ENCODE measurements at regions not wholly inside any gene's neighbourhood (a gene's known extent, or its start where the extent isn't known, plus 50 kb on each side); places are given as distances from the start of the nearest gene placed in this dataset.

GRCh38 chr22:34570408-34570807, 495.6 kb upstream of the ISX start:
- no peaks in the 10 kb centered on the region for H3K27me3 ChIP-seq
- H3K4me1 ChIP-seq = no peaks in the 10 kb centered on the region
- H3K9me3 ChIP-seq = no peaks in the 10 kb centered on the region
- TF ChIP-seq, protein P1, sequence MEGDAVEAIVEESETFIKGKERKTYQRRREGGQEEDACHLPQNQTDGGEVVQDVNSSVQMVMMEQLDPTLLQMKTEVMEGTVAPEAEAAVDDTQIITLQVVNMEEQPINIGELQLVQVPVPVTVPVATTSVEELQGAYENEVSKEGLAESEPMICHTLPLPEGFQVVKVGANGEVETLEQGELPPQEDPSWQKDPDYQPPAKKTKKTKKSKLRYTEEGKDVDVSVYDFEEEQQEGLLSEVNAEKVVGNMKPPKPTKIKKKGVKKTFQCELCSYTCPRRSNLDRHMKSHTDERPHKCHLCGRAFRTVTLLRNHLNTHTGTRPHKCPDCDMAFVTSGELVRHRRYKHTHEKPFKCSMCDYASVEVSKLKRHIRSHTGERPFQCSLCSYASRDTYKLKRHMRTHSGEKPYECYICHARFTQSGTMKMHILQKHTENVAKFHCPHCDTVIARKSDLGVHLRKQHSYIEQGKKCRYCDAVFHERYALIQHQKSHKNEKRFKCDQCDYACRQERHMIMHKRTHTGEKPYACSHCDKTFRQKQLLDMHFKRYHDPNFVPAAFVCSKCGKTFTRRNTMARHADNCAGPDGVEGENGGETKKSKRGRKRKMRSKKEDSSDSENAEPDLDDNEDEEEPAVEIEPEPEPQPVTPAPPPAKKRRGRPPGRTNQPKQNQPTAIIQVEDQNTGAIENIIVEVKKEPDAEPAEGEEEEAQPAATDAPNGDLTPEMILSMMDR (IDR thresholded peaks at IDR 0.05) = no peak
- no peak overlapping the region for H3K27ac ChIP-seq
- no peaks in the 10 kb centered on the region for H3K36me3 ChIP-seq
- no peak for DNase-seq (ENCODE audit: low spot score)
- H3K4me3 ChIP-seq = no peak overlapping the region

- Histone ChIP-seq H3K4me3 (no peak overlapping the region), H3K36me3 (no peaks in the 10 kb centered on the region), H3K4me1 (no peaks in the 10 kb centered on the region), H3K27ac (no peak overlapping the region), H3K9me3 (no peaks in the 10 kb centered on the region), H3K27me3 (no peaks in the 10 kb centered on the region)
- TF ChIP-seq, protein P1 (IDR thresholded peaks at IDR 0.05) = no peak
- no peak for DNase-seq (ENCODE audit: low spot score)
These were observed 486.4 kb upstream of the ISX start for GRCh38 chr22:34579519-34579918.

DNA sequence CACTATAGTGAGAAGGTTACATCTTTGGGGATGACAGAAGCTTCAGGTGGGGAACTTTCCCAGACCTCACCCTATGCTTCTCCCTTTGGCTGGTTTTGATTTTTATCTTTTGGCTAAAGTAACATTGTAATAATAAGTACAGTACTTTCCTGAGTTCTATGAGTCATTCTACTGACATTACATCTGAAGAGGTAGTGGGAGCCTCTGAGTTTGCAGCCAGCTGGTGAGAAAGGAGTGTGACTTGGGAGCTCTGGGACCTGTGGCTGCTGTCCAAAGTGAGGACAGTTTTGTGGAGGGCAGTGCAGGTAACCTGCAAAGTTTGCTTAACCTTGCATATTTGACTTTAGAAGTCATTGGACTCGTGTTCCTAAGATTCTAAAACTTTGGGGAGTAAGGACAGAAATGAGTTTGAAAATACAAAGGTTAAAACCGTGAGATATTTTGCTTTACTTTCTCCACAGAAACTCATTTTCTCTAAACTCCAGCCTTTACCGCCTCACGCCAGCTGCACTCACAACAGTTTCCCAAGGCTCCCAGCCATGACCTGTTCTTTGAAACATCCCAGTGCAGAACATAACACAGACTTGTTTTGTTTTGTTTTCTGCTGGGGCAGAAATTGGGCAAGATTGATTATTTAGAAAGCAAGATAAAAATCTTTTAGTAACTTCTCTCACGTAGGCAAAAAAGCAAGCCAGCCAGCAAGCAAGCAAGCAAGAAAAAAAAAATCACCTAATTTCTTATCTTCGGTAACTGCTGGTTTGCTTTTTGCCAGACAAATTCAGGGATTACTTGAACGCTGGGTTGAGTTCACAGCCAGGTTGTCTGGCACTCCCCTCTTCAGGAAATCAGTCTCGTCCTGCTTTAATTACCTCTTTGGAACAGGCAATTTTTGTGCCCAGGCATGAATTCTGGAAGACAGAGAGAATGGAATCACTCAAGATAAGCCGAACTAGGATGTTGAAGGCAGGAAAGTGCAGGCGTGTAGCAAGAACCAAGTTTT, 478.3 kb upstream of the ISX start:
- TF ChIP-seq, protein P1 (IDR thresholded peaks at IDR 0.05) = no peak
- H3K9me3 ChIP-seq = no peaks in the 10 kb centered on the region
- H3K4me3 ChIP-seq = no peak overlapping the region
- no peak overlapping the region for H3K27ac ChIP-seq
- no peak for DNase-seq (ENCODE audit: low spot score)
- H3K27me3 ChIP-seq = no peaks in the 10 kb centered on the region
- no peaks in the 10 kb centered on the region for H3K4me1 ChIP-seq
- no peaks in the 10 kb centered on the region for H3K36me3 ChIP-seq

DNA sequence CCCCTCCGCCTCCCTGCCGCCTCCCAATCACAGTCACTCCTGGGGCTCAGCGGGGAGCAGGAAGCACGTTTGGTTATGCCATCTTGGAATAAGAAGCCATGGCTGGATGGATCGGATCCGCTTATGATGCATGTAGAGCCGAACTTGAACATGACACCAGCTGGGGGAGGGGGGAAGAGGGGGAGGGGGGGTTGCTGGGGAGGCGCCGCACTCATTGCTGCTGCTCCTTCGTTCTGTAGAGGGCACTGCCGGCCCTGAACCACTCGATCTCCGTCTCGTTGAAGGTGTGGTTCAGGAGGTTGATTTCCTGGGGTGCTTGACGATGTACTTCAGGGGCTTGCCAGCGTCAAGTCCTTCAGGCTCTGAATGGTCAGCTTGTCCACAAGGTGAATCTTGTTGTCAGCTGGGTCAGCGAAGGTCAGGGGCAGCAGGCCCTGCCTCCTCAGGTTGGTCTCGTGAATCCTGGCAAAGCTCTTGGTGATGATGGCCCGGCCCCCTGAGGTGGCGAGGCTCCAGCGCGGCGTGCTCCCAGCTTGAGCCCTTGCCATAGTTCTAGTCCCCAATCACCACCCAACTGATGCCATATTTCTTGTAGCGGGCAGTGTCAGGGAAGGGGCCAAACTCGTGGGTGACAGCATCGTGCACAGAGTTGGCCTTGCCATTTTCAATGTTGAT, 476.9 kb upstream of the ISX start:
- TF ChIP-seq, protein P1 (IDR thresholded peaks at IDR 0.05) = no peak
- Histone ChIP-seq H3K36me3 (no peaks in the 10 kb centered on the region), H3K27me3 (no peaks in the 10 kb centered on the region), H3K4me3 (no peak overlapping the region), H3K9me3 (no peaks in the 10 kb centered on the region), H3K4me1 (no peaks in the 10 kb centered on the region), H3K27ac (no peak overlapping the region)
- DNase-seq (ENCODE audit: low spot score) = no peak

- H3K27ac ChIP-seq = no peak overlapping the region
- no peaks in the 10 kb centered on the region for H3K9me3 ChIP-seq
- no peaks in the 10 kb centered on the region for H3K4me1 ChIP-seq
- TF ChIP-seq, protein P1 (IDR thresholded peaks at IDR 0.05) = no peak
- no peaks in the 10 kb centered on the region for H3K36me3 ChIP-seq
- no peak for DNase-seq (ENCODE audit: low spot score)
- no peak overlapping the region for H3K4me3 ChIP-seq
- no peaks in the 10 kb centered on the region for H3K27me3 ChIP-seq
These were observed 473.7 kb upstream of the ISX start for GRCh38 chr22:34592123-34592740.

Data from right atrium auricular region (tissue), 2 donors.